AG08395 (cell line): ENCODE measurements at regions not wholly inside any gene's neighbourhood (a gene's known extent, or its start where the extent isn't known, plus 50 kb on each side); places are given as distances from the start of the nearest gene placed in this dataset.
"Not testable (repeated sequence)": the region's sequence is repeated elsewhere in the genome, so short reads cannot be mapped to it uniquely, and the experiment has no call there.

Experiments
- DNase-seq: peaks from one replicate; pipeline ENCODE4 v3.0.0; 2012; ENCODE audit warnings: mixed read lengths, low spot score

- DNase-seq, result no peak
These were observed 193.0 kb upstream of the THRB start for GRCh38 chr3:24687671-24688070.

- DNase-seq, result no peak
These were observed 193.9 kb upstream of the THRB start for GRCh38 chr3:24688446-24689148.

DNA sequence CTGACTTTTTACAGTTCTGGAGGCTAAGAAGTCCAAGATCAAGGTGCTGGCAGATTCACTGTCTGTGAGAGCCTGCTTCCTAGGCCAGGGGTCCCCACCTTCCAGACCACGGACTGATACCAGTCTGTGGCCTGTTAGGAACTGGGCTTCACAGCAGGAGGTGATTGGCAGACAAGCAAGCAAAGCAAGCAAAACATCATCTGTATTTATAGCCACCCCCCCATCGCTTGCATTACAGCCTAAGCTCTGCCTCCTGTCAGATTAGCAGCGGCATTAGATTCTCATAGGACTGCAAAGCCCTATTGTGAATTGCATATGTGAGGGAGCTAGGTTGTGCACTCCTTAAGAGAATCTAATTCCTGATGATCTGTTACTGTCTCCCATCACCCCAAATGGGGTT is 194.7 kb upstream of the THRB start:
- no peak for DNase-seq

GRCh38 chr3:24690777-24691176 is 196.1 kb upstream of the THRB start:
- DNase-seq, result no peak

DNA sequence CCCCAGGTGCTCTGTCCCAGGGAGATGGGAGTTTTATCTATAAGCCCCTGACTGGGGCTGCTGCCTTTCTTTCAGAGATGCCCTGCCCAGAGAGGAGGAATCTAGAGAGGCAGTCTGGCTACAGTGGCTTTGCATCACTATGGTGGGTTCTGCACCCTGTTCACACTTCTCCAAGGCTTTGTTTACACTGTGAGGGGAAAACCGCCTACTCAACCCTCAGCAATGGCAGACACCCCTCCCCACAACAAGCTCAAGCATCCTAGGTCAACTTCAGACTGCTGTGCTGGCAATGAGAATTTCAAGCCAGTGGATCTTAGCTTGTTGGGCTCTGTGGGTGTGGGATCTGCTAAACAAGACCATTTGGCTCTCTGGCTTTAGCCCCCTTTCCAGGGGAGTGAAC is 204.4 kb upstream of the THRB start:
- not testable (repeated sequence) for DNase-seq

DNA sequence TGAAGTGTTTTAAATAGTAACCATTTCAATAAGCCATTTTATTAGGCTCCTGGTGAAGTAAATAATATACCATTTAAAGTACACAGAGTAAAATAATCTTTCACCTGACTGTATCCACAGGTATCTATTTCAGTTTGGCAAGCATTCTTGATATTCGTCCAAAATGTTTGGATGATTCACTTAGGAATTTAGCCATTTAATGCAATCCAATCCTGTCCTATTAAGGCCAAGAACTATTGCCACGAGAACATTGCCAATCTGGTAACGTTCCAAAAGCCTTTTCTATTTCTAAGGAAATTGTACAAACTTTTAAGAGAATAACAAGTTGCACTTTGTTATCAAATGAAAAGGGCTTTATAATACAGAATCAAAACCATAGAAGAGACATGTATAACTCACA is 209.8 kb upstream of the THRB start:
- peak; percentile 13 for DNase-seq

GRCh38 chr3:24707936-24708335 is 213.3 kb upstream of the THRB start:
- no peak for DNase-seq

- DNase-seq, result no peak
These were observed 215.3 kb upstream of the THRB start for GRCh38 chr3:24709956-24710355.

DNA sequence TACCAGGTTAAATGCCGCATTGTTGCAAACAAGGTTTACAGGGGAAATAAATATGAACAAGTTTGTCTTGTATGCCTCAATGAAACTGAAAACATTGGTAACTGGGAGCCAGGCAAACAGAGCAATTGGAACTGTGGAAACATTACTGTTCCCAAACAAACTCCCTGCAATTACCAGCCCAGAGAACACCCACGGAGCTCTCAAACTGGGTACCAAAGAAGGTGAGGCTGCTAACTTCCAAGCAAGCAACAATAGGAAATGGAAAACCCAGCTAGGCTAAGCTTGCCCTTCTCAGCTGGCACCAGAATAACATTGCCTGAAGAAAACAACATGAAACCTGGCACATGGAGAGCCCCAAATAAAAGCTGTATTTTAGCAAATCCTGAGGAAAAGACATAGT is 218.9 kb upstream of the THRB start:
- no peak for DNase-seq

- no peak for DNase-seq
These were observed 219.8 kb upstream of the THRB start for GRCh38 chr3:24714436-24714835.

GRCh38 chr3:24715171-24715792 is 220.6 kb upstream of the THRB start:
- DNase-seq, result no peak

- DNase-seq, result no peak
These were observed 227.4 kb upstream of the THRB start for GRCh38 chr3:24722087-24722486.

GRCh38 chr3:24725514-24726255 is 231.0 kb upstream of the THRB start:
- DNase-seq, result no peak

DNA sequence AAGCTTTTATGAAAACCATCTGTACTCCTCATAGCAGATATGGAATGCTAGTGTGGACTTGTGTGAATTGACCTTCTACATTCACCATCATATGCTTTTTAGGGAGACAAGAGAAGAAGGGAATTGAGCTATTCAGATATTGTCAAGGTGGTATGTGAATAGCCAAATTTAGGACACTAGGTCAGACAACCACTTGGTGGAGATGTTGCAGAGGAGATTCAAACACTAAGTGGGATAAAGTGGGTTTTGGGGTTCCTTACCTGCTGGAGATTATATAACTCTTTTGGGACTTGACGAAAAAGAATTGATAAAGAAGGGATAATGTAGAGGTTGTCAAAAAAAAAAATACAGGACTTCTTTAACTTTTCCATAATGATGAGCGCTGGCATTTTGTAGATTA is 231.8 kb upstream of the THRB start:
- no peak for DNase-seq

DNA sequence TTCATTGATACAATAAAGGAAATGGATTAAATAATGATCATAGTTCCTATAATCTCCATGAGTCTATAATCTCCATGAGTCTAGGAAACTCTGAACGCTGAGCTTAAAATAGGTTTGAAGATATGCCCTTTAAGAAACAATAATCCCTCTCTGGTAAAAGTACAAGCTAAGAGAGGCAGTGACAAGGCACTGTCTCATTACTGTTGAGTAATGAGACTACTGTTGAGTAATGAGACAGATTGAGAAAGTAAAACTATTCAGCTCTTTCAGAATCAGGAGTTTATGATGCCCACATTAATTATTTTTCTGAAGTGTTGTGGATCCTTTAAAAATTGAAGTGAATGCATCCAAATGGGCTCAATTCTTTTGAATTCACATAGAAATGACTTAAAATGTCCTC is 235.5 kb upstream of the THRB start:
- DNase-seq, result no peak

GRCh38 chr3:24734019-24734418 is 239.4 kb upstream of the THRB start:
- no peak for DNase-seq

DNA sequence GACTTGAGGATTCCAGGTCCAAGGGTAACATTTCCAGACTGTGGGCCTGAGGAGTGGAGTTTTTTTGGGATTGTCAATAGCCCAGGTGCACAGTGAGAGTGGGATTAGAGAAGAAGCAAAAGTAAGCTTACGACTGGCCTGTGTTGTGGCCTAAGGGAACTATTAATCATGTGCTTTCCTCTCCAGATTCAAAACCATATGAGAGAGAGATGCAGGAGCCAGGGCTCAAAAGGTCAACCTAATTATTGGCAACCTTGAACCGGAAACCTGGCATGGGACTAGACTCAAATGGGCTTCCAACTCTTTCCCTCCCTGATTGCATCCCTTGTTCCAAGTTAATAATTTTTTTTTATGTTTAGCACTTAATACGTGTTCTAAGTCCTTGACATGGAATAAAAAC is 242.1 kb upstream of the THRB start:
- DNase-seq, result no peak

DNA sequence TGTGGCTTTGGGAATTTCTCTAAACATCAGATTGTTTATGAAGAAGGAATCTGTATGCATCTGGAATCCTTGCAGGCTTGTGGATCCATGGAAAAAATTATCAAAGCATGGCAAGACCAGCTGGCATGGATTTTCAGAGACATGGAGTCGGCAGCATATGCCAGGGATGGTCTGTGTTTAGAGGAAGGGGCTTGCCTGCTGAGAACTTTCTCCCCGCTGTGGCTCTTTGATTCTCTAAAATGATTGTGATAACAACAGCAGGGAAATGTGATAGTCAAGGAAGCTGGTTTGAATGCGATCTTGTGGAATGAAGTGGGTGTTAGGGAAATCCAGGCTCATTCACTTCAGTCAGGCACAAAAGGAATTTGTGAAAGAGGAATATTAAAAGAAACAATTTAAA is 245.7 kb upstream of the THRB start:
- DNase-seq, result no peak

DNA sequence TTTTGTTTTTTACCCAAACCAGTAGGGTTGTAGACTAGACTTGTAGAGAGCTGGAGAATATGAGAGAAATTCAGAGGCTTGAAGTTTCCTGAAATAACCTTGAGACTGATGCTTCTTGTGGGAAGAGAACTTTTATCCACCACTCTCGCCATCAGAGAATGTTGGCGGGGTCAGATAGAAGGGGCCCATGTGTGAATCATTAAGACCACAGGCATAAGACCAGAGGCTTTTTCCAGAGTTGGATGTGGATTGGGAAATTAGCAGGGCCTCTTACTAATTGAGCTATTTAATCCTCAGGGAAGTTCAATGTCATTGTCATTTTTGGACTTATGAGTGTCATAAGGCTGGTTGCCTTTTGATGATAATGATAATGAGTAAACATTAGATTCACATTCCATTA is 246.9 kb upstream of the THRB start:
- no peak for DNase-seq

GRCh38 chr3:24748520-24748919 is 253.9 kb upstream of the THRB start:
- no peak for DNase-seq

GRCh38 chr3:24751020-24751419 is 256.4 kb upstream of the THRB start:
- no peak for DNase-seq

GRCh38 chr3:24756101-24756888 is 261.6 kb upstream of the THRB start:
- DNase-seq, result no peak

- no peak for DNase-seq
These were observed 268.7 kb upstream of the THRB start for GRCh38 chr3:24763393-24763792.
